Fibroblast of the aortic adventitia (primary cell): ENCODE measurements at regions not wholly inside any gene's neighbourhood (a gene's known extent, or its start where the extent isn't known, plus 50 kb on each side); places are given as distances from the start of the nearest gene placed in this dataset.

ENCODE experiments used
- DNase-seq: peaks from one replicate; pipeline ENCODE4 v3.0.0-alpha.2; 2010; ENCODE audit warnings: low read depth
- H3K4me3 ChIP-seq: 2 replicates; pipeline ENCODE4 v1.5.1; 2011; ENCODE audit warnings: low read depth, mild to moderate bottlenecking, control low read depth, low read length, moderate library complexity
- TF ChIP-seq, protein P1 (sequence below): IDR thresholded peaks from 2 replicates; pipeline ENCODE4 v1.5.1; 2011; ENCODE audit warnings: mild to moderate bottlenecking, low read length, control low read depth, inconsistent platforms; ENCODE audit not compliant: insufficient read depth

GRCh38 chr4:138307319-138307718 is 65.2 kb upstream of the SLC7A11 start:
- DNase-seq: no peak
- TF ChIP-seq, protein P1, sequence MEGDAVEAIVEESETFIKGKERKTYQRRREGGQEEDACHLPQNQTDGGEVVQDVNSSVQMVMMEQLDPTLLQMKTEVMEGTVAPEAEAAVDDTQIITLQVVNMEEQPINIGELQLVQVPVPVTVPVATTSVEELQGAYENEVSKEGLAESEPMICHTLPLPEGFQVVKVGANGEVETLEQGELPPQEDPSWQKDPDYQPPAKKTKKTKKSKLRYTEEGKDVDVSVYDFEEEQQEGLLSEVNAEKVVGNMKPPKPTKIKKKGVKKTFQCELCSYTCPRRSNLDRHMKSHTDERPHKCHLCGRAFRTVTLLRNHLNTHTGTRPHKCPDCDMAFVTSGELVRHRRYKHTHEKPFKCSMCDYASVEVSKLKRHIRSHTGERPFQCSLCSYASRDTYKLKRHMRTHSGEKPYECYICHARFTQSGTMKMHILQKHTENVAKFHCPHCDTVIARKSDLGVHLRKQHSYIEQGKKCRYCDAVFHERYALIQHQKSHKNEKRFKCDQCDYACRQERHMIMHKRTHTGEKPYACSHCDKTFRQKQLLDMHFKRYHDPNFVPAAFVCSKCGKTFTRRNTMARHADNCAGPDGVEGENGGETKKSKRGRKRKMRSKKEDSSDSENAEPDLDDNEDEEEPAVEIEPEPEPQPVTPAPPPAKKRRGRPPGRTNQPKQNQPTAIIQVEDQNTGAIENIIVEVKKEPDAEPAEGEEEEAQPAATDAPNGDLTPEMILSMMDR: no peak
- H3K4me3 ChIP-seq: no peak overlapping the region

DNA sequence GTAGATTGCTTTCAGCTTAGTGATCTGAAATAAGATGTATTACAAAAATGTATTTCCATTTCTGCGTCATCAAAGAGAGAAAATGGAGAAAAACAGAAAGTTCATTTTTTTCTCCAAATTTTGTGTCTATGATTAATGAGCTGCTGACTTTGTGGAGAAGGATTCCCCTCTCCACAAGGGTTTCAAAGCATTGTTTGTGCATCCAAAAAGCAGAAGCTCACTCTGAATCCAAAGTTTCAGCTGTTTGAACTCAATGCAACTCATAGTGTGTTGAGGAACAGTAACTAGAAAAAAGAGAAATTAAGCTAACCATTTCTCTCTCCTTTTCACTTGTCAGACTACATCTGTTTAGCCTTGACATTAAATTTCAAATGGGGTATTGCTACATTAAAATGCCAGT is 62.9 kb upstream of the SLC7A11 start:
- TF ChIP-seq, protein P1: no peak
- H3K4me3 ChIP-seq: no peak overlapping the region
- DNase-seq: no peak

- no peak for DNase-seq
- no peak overlapping the region for H3K4me3 ChIP-seq
- TF ChIP-seq, protein P1: no peak
Observed at GRCh38 chr4:138301536-138301935, 59.4 kb upstream of the SLC7A11 start.

- no peak overlapping the region for H3K4me3 ChIP-seq
- TF ChIP-seq, protein P1: no peak
- no peak for DNase-seq
Observed at GRCh38 chr4:138300616-138301015, 58.5 kb upstream of the SLC7A11 start.

DNA sequence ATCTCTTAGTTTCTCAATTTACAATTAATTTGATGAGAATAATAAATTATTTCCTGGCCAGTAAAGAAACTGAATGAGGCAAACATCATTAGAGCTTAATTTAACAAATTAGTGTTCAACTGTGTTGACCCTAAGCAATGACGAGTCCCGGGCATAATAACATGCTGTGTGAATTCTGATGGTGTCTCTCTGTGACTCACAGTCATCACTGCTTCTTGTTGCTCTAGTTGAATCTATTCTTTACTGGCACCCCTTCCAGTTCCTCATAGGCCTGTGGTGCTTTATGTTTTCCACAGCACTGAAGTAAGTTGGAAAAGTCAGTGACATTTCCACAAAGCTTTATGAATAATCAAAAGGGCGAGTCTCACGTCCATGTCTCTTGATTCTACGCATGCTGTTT is 57.7 kb upstream of the SLC7A11 start:
- H3K4me3 ChIP-seq: no peak overlapping the region
- TF ChIP-seq, protein P1: no peak
- no peak for DNase-seq

DNA sequence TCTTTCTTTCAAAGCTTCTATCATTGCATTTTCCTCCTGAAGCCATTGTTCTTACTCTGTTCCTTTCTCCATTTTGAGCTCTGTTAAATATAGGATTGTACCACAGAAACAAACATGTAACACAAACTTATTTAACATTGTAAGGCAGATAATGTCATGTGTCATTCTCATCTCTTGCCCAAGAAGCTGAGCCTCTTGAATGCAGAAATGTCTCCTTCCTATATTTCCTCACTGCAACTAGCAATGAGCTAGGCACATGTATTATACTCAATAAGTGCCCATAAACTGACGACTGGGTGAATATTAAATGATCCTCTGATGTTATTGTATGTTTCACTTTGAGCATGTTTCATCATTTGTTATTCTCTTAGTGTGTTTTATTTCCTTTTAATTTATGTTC is 56.7 kb upstream of the SLC7A11 start:
- no peak overlapping the region for H3K4me3 ChIP-seq
- TF ChIP-seq, protein P1: no peak
- DNase-seq: no peak

- DNase-seq: no peak
- TF ChIP-seq, protein P1: no peak
Observed at GRCh38 chr4:138298431-138298830, 56.3 kb upstream of the SLC7A11 start.

More at GRCh38 chr4:138298431-138298830, 56.3 kb upstream of the SLC7A11 start:
- no peak overlapping the region for H3K4me3 ChIP-seq
